Mucosa of stomach (tissue), 1 donor: ENCODE measurements at regions not wholly inside any gene's neighbourhood (a gene's known extent, or its start where the extent isn't known, plus 50 kb on each side); places are given as distances from the start of the nearest gene placed in this dataset.
"Not testable (repeated sequence)": the region's sequence is repeated elsewhere in the genome, so short reads cannot be mapped to it uniquely, and the experiment has no call there.

Source experiments
- H3K27me3 ChIP-seq: one replicate; pipeline ENCODE4 v1.7.0; 2013; ENCODE audit warnings: mild to moderate bottlenecking, low read length; ENCODE audit not compliant: control insufficient read depth, insufficient read depth
- H3K36me3 ChIP-seq: one replicate; pipeline ENCODE4 v1.7.0; 2013; ENCODE audit warnings: low read length; ENCODE audit not compliant: control insufficient read depth, insufficient read depth
- H3K4me1 ChIP-seq: one replicate; pipeline ENCODE4 v1.7.0; 2013; ENCODE audit warnings: mild to moderate bottlenecking, low read length; ENCODE audit not compliant: control insufficient read depth, insufficient read depth
- H3K4me3 ChIP-seq: one replicate; pipeline ENCODE4 v1.7.0; 2013; ENCODE audit warnings: low read length
- H3K9ac ChIP-seq: one replicate; pipeline ENCODE4 v1.7.0; 2013; ENCODE audit warnings: mild to moderate bottlenecking, low read length, moderate library complexity
- H3K9me3 ChIP-seq: one replicate; pipeline ENCODE4 v1.7.0; 2013; ENCODE audit warnings: mild to moderate bottlenecking, low read length, moderate library complexity; ENCODE audit not compliant: control insufficient read depth
- donor health status: Pancreatic carcinoma.

DNA sequence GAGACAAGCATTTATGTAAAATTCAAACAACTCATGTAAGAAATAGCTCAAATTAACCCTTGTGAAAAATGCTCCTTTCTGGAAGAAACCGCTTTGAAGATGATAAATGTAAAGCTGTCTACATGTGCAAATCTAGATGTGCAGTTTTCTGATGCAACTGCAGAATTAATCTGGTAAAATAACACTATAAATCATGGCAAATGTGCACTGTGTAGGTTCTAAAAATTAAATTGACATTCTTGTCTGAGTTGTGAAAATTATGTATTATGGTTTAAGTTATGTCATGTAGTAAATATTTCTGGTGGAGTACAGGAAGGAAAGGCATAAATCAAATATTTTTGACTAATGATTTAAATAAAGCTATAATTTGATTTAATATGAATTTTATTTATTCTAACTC, 678.1 kb upstream of the SEMA6D start:
- Histone ChIP-seq H3K27me3 (no peaks in the 10 kb centered on the region), H3K9ac (no peak overlapping the region), H3K4me1 (no peaks in the 10 kb centered on the region), H3K9me3 (no peaks in the 10 kb centered on the region), H3K36me3 (no peaks in the 10 kb centered on the region), H3K4me3 (no peak overlapping the region)

DNA sequence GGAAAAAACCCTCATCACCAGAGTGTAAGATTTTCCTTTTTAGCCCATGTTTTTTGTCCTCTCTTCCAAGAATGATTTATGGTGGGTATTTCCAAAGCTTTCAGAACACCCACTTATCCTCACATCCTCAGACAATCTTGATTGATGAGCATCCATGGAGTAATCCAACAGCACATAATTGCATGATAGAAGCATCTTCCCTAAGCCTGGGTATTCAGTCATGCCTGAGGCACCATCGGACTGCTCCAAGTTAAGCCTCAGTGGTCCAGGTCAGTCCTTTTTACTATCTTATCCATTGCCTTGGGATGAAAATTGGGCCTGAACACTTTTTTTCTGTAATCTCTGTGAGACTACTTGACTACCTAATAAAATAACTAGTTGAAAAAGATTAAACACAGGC, 676.0 kb upstream of the SEMA6D start:
- H3K27me3 ChIP-seq, result no peaks in the 10 kb centered on the region
- no peaks in the 10 kb centered on the region for H3K4me1 ChIP-seq
- no peaks in the 10 kb centered on the region for H3K36me3 ChIP-seq
- H3K4me3 ChIP-seq, result no peak overlapping the region
- H3K9ac ChIP-seq, result no peak overlapping the region
- no peaks in the 10 kb centered on the region for H3K9me3 ChIP-seq

DNA sequence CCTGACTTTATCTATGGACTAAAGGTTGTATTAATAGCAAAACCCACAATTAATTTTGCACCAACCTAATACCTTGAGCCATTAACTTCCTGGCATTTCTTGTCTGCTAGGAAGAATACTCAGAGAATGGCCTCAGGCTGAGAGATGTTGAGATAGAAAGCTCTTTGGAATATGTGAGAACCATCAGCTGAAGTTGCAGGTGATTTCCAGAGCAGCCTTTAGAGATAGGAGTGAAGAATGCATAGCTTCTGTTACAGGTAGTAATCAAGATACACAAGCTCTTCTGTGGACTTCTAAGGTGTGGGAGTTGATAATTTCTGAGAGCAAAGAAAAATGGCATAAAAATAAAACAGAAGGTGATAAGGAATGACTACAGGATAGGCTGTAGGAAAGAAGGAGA, 669.3 kb upstream of the SEMA6D start:
- not testable (repeated sequence) for H3K36me3 ChIP-seq, H3K4me3 ChIP-seq, H3K9ac ChIP-seq, H3K4me1 ChIP-seq, H3K27me3 ChIP-seq, H3K9me3 ChIP-seq

GRCh38 chr15:47066392-47066791, 650.9 kb upstream of the SEMA6D start:
- Histone ChIP-seq H3K4me1 (no peaks in the 10 kb centered on the region), H3K36me3 (no peaks in the 10 kb centered on the region), H3K4me3 (no peak overlapping the region), H3K9ac (no peak overlapping the region), H3K9me3 (no peaks in the 10 kb centered on the region), H3K27me3 (no peaks in the 10 kb centered on the region)

DNA sequence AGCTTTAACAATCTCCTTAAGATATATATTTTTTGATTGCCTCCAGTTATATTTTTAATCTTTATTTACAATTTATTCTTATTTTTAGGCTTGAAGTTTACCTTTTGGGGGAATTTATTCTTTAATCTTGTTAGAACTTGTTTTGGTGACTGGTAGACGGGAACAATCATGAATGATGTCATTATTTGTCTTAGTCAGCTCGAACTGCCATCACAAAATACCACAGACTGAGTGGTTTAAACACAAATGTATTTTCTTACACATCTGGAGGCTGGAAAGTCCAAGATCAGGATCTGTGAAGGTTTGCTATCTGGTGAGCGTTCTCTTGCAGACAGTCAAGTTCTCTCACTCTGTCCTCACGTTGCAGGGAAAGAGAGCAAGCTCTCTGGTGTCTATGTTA, 639.5 kb upstream of the SEMA6D start:
- not testable (repeated sequence) for H3K9ac ChIP-seq, H3K4me3 ChIP-seq, H3K9me3 ChIP-seq, H3K4me1 ChIP-seq, H3K36me3 ChIP-seq, H3K27me3 ChIP-seq

GRCh38 chr15:47095833-47096232, 621.5 kb upstream of the SEMA6D start:
- H3K4me1 ChIP-seq, result no peaks in the 10 kb centered on the region
- no peaks in the 10 kb centered on the region for H3K36me3 ChIP-seq
- no peak overlapping the region for H3K9ac ChIP-seq
- H3K9me3 ChIP-seq, result no peaks in the 10 kb centered on the region
- no peak overlapping the region for H3K4me3 ChIP-seq
- H3K27me3 ChIP-seq, result no peaks in the 10 kb centered on the region

GRCh38 chr15:47098526-47098925, 618.8 kb upstream of the SEMA6D start:
- not testable (repeated sequence) for H3K9me3 ChIP-seq, H3K27me3 ChIP-seq, H3K36me3 ChIP-seq, H3K4me3 ChIP-seq, H3K9ac ChIP-seq, H3K4me1 ChIP-seq

DNA sequence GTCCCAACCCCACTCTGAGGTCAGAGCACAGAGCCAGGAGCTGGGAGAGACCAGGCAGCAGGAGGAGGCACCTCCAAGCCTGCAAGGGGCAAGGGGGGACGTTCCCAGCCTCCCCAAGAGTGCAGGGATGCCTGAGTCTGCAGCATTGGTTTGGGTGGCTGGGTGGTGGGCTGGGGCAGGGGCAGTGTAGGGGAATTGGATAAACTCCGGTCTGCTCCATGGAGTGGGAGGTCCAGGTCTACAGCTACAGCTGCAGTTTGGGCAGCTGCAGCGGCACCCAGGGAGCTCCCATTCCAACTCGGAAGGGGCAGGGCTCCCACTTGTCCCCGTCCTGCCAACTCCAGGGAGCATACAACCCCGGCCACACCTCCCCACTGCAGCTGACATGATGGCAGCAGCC, 617.5 kb upstream of the SEMA6D start:
- not testable (repeated sequence) for H3K27me3 ChIP-seq, H3K36me3 ChIP-seq, H3K4me3 ChIP-seq, H3K9ac ChIP-seq, H3K4me1 ChIP-seq, H3K9me3 ChIP-seq

DNA sequence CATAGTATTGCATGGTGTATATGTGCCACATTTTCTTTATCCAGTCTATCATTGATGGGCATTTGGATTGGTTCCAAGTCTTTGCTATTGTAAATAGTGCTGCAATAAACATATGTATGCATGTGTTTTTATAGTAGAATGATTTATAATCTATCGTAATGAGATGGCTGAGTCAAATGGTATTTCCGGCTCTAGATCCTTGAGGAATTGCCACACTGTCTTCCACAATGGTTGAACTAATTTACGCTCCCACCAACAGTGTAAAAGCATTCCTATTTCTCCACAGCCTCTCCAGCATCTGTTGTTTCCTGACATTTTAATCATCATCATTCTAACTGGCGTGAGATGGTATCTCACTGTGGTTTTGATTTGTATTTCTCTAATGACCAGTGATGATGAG, 608.5 kb upstream of the SEMA6D start:
- H3K4me1 ChIP-seq, H3K27me3 ChIP-seq, H3K9me3 ChIP-seq, H3K36me3 ChIP-seq, H3K9ac ChIP-seq, H3K4me3 ChIP-seq: not testable (repeated sequence)

DNA sequence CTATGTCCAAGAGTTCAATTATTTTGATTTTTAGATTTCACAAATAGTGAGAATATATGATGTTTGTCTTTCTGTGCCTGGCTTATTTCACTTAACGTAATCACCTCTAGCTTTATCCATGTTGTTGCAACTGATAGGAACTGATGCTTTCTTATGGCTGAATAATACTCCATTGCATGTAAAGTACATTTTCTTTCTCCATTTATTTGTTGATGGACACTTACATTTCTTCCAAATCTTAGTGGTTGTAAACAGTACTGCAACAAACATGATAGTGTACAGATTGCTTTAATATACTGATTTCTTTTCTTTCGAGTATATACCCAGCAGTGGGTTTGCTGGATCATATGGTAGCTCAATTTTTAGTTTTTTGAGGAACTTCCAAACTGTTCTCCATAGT, 600.6 kb upstream of the SEMA6D start:
- H3K36me3 ChIP-seq, result no peaks in the 10 kb centered on the region
- no peaks in the 10 kb centered on the region for H3K9me3 ChIP-seq
- H3K4me1 ChIP-seq, result no peaks in the 10 kb centered on the region
- H3K4me3 ChIP-seq, result no peak overlapping the region
- H3K27me3 ChIP-seq, result no peaks in the 10 kb centered on the region
- H3K9ac ChIP-seq, result no peak overlapping the region

- Histone ChIP-seq H3K9me3 (no peaks in the 10 kb centered on the region), H3K36me3 (no peaks in the 10 kb centered on the region), H3K4me1 (no peaks in the 10 kb centered on the region), H3K4me3 (no peak overlapping the region), H3K9ac (no peak overlapping the region), H3K27me3 (no peaks in the 10 kb centered on the region)
Observed at GRCh38 chr15:47119349-47119748, 598.0 kb upstream of the SEMA6D start.

DNA sequence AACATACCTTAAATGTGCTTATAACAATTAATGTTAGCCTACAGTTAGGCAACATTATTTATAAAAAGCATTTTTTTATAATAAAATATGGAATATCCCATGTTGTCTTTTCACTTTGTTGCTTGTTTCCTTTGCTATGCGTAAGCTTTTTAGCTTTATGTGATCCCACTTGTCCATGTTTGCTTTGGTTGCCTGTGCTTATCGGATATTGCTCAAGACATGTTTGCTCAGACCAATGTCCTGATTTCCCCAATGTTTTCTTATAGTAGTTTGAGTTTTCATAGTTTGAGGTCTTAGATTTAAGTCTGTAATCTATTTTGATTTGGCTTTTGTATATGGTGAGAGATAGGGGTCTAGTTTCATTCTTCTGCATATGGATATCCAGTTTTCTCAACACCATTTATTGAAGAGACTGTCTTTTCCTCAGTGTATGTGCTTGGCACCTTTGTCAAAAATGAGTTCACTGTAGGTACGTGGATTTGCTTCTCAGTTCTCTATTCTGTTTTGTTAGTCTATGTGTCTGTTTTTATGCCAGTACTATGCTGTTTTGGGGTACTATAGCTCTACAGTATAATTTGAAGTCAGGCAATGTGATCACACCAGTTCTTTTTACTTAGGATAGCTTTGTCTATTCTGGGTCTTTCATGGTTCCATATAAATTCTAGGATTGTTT, 592.7 kb upstream of the SEMA6D start:
- no peak overlapping the region for H3K4me3 ChIP-seq
- H3K36me3 ChIP-seq, result no peaks in the 10 kb centered on the region
- H3K4me1 ChIP-seq, result no peaks in the 10 kb centered on the region
- no peaks in the 10 kb centered on the region for H3K9me3 ChIP-seq
- H3K27me3 ChIP-seq, result no peaks in the 10 kb centered on the region
- no peak overlapping the region for H3K9ac ChIP-seq

GRCh38 chr15:47129033-47129432, 588.3 kb upstream of the SEMA6D start:
- Histone ChIP-seq H3K9me3 (no peaks in the 10 kb centered on the region), H3K36me3 (no peaks in the 10 kb centered on the region), H3K4me1 (no peaks in the 10 kb centered on the region), H3K4me3 (no peak overlapping the region), H3K9ac (no peak overlapping the region), H3K27me3 (no peaks in the 10 kb centered on the region)
